Breast epithelium (tissue), 4 donors: ENCODE measurements at regions not wholly inside any gene's neighbourhood (a gene's known extent, or its start where the extent isn't known, plus 50 kb on each side); places are given as distances from the start of the nearest gene placed in this dataset.

ENCODE experiments used
- DNase-seq, 2 donors: peaks; one replicate each; pipeline ENCODE4 v3.0.0-alpha.2; 2019; ENCODE audit warnings: low spot score in 2 of 2
- H3K27ac ChIP-seq, 2 donors: fragments of 200-600 bp; sonication (generic) in 1 of 2; one replicate each; pipeline ENCODE4 v1.5.1; 2016 to 2019; ENCODE audit warnings: mild to moderate bottlenecking in 1 of 2
- H3K27me3 ChIP-seq, 2 donors: fragments of 200-600 bp; sonication (generic) in 1 of 2; one replicate each; pipeline versions ENCODE4 v1.5.1 to v1.6.0; 2017 to 2019; ENCODE audit warnings: control low read depth in 1 of 2, mild to moderate bottlenecking in 1 of 2
- H3K36me3 ChIP-seq: fragments of 200-600 bp; one replicate; pipeline ENCODE4 v1.5.1; 2019
- H3K4me1 ChIP-seq, 2 donors: fragments of 200-600 bp; sonication (generic); one replicate each; pipeline ENCODE4 v1.5.1; 2016 to 2019; ENCODE audit warnings: control low read depth in 1 of 2
- H3K4me3 ChIP-seq, 3 donors: fragments of 200-600 bp; sonication (generic); 1 replicate in 2 of 3; 2 replicates in 1 of 3; pipeline ENCODE4 v1.5.1; 2016 to 2019; ENCODE audit warnings: mild to moderate bottlenecking in 3 of 3, moderate library complexity in 2 of 3
- H3K9me3 ChIP-seq, 2 donors: fragments of 200-600 bp; sonication (generic) in 1 of 2; one replicate each; pipeline ENCODE4 v1.5.1; 2016 to 2019; ENCODE audit warnings: control low read depth in 1 of 2
- POLR2A ChIP-seq: fragments of 450-650 bp; IDR thresholded peaks from one replicate; pipeline ENCODE4 v1.6.1; 2016; ENCODE audit warnings: antibody characterized with exemption, mild to moderate bottlenecking, moderate library complexity
- POLR2AphosphoS5 ChIP-seq, 3 donors: sonication (generic); formaldehyde crosslinking; IDR thresholded peaks; one replicate each; pipeline ENCODE4 v1.6.1; 2017; ENCODE audit warnings: antibody characterized with exemption in 3 of 3
- intact Hi-C: fragments of 100-400 bp; cut with DNase I; formaldehyde crosslinking; loops from one replicate; pipeline ENCODE4 v1.15.1; 2023; ENCODE audit warnings: low total_unique reads
- TF ChIP-seq, protein P1 (sequence below), 3 donors: fragments of 450-650 bp; IDR thresholded peaks; one replicate each; pipeline ENCODE4 v1.5.1; 2016 to 2017; ENCODE audit warnings: antibody characterized with exemption in 3 of 3, mild to moderate bottlenecking in 3 of 3, moderate library complexity in 3 of 3

GRCh38 chr2:14909795-14910194 lies 277.3 kb downstream of the LRATD1 start:
- Histone ChIP-seq H3K27me3 (no peaks in the 10 kb centered on the region), H3K9me3 (no peaks in the 10 kb centered on the region), H3K4me1 (no peaks in the 10 kb centered on the region), H3K27ac (no peak overlapping the region), H3K4me3 (no peak overlapping the region), H3K36me3 (no peaks in the 10 kb centered on the region)
- intact Hi-C loops, result no loop called here
- no peak for DNase-seq
- no peak for TF ChIP-seq POLR2AphosphoS5 (IDR thresholded peaks at IDR 0.05)
- TF ChIP-seq, protein P1, sequence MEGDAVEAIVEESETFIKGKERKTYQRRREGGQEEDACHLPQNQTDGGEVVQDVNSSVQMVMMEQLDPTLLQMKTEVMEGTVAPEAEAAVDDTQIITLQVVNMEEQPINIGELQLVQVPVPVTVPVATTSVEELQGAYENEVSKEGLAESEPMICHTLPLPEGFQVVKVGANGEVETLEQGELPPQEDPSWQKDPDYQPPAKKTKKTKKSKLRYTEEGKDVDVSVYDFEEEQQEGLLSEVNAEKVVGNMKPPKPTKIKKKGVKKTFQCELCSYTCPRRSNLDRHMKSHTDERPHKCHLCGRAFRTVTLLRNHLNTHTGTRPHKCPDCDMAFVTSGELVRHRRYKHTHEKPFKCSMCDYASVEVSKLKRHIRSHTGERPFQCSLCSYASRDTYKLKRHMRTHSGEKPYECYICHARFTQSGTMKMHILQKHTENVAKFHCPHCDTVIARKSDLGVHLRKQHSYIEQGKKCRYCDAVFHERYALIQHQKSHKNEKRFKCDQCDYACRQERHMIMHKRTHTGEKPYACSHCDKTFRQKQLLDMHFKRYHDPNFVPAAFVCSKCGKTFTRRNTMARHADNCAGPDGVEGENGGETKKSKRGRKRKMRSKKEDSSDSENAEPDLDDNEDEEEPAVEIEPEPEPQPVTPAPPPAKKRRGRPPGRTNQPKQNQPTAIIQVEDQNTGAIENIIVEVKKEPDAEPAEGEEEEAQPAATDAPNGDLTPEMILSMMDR (IDR thresholded peaks at IDR 0.05), result no peak
- no peak for TF ChIP-seq POLR2A

- Histone ChIP-seq H3K9me3 (no peaks in the 10 kb centered on the region), H3K4me3 (no peak overlapping the region), H3K4me1 (no peaks in the 10 kb centered on the region), H3K27me3 (no peaks in the 10 kb centered on the region), H3K36me3 (no peaks in the 10 kb centered on the region), H3K27ac (no peak overlapping the region)
- DNase-seq, result no peak
- TF ChIP-seq POLR2AphosphoS5 (IDR thresholded peaks at IDR 0.05), result no peak
- TF ChIP-seq, protein P1 (IDR thresholded peaks at IDR 0.05), result no peak
- no peak for TF ChIP-seq POLR2A
- intact Hi-C loops, result no loop called here
These were observed 278.1 kb downstream of the LRATD1 start for GRCh38 chr2:14910654-14911053.

GRCh38 chr2:14915983-14916382 lies 283.5 kb downstream of the LRATD1 start:
- H3K4me1 ChIP-seq, result no peaks in the 10 kb centered on the region
- H3K4me3 ChIP-seq, result no peak overlapping the region
- no peaks in the 10 kb centered on the region for H3K9me3 ChIP-seq
- H3K36me3 ChIP-seq, result no peaks in the 10 kb centered on the region
- H3K27ac ChIP-seq, result no peak overlapping the region
- intact Hi-C loops, result no loop called here
- DNase-seq, result no peak
- no peaks in the 10 kb centered on the region for H3K27me3 ChIP-seq
- TF ChIP-seq POLR2AphosphoS5 (IDR thresholded peaks at IDR 0.05) (no peak), POLR2A (no peak)
- TF ChIP-seq, protein P1 (IDR thresholded peaks at IDR 0.05), result no peak

DNA sequence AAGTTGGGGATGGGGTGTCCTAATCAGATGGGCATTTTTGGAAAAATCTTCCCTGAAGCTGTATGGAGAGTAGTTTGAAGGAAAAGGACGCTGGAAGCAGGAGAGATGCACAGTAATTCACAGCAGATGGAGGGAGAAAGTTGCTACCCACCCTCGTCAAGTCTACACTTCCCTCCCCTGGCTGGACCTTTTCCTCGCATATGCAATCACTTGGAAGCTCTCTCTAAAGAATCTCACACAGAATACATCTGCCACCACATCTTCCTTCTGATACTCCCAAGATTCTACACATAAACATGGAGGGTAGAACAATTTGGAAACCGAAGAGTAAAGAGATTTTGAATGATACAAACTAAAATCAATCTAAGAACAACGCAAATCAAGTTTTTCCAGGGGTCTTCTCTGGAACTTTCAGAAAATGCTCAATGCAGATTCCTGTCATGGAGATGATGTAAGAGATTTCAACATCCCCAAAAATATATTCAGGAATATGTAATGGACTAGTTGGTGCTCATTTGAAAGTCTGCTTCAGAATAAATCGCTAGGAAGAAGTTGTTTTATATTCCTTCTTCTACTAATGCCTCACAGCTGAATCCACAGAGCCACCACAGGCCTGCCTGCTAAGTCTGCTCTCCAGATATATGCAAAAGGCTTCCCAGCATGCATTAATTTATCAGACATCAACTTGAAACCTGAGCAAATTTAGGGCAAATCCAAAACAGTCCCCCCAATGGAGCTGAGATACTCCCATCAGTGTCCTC lies 291.5 kb downstream of the LRATD1 start:
- no peaks in the 10 kb centered on the region for H3K4me1 ChIP-seq
- intact Hi-C loops, result no loop called here
- no peak overlapping the region for H3K27ac ChIP-seq
- H3K36me3 ChIP-seq, result no peaks in the 10 kb centered on the region
- H3K4me3 ChIP-seq, result no peak overlapping the region
- no peak for DNase-seq
- peaks cover 0 to 8% of the 10 kb centered on the region in 2 donors for H3K9me3 ChIP-seq
- H3K27me3 ChIP-seq, result no peaks in the 10 kb centered on the region
- TF ChIP-seq POLR2A, result no peak
- TF ChIP-seq, protein P1 (IDR thresholded peaks at IDR 0.05), result no peak
- no peak for TF ChIP-seq POLR2AphosphoS5 (IDR thresholded peaks at IDR 0.05)

GRCh38 chr2:14925471-14925870 lies 293.0 kb downstream of the LRATD1 start:
- H3K4me3 ChIP-seq, result no peak overlapping the region
- no peaks in the 10 kb centered on the region for H3K27me3 ChIP-seq
- DNase-seq, result no peak
- no peaks in the 10 kb centered on the region for H3K4me1 ChIP-seq
- H3K27ac ChIP-seq, result no peak overlapping the region
- H3K9me3 ChIP-seq, result peaks cover 0 to 8% of the 10 kb centered on the region in 2 donors
- no peaks in the 10 kb centered on the region for H3K36me3 ChIP-seq
- intact Hi-C loops, result no loop called here
- TF ChIP-seq POLR2A, result no peak
- TF ChIP-seq, protein P1 (IDR thresholded peaks at IDR 0.05), result no peak
- no peak for TF ChIP-seq POLR2AphosphoS5 (IDR thresholded peaks at IDR 0.05)
